ENCODE measurements at regions not wholly inside any gene's neighbourhood (a gene's known extent, or its start where the extent isn't known, plus 50 kb on each side); places are given as distances from the start of the nearest gene placed in this dataset.

DNA sequence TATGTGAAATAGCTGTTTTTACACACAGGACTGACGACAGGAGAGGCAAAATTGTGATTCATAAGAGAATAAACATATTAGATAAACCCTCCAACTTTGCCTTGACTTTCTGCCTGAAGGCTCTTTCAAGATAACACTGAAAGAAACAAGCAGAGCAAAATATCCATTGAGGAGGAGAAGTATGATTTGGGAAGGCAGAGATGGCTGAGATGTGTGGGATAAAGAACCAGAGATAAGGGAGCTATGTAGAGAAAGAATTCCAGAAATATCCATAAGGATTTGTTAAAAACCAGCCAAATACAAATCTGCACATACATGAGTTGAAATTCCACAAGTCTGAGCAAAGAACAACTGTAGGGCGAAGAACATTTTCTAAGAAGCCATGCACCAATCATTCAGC lies 1064.7 kb downstream of the PLA2G4A start:
- no peak for TF ChIP-seq CTCF (IDR thresholded peaks at IDR 0.05)
- no peak for TF ChIP-seq POLR2A (IDR thresholded peaks at IDR 0.05)

Data from body of pancreas (tissue), 4 donors.